ENCODE measurements at regions not wholly inside any gene's neighbourhood (a gene's known extent, or its start where the extent isn't known, plus 50 kb on each side); places are given as distances from the start of the nearest gene placed in this dataset.

DNA sequence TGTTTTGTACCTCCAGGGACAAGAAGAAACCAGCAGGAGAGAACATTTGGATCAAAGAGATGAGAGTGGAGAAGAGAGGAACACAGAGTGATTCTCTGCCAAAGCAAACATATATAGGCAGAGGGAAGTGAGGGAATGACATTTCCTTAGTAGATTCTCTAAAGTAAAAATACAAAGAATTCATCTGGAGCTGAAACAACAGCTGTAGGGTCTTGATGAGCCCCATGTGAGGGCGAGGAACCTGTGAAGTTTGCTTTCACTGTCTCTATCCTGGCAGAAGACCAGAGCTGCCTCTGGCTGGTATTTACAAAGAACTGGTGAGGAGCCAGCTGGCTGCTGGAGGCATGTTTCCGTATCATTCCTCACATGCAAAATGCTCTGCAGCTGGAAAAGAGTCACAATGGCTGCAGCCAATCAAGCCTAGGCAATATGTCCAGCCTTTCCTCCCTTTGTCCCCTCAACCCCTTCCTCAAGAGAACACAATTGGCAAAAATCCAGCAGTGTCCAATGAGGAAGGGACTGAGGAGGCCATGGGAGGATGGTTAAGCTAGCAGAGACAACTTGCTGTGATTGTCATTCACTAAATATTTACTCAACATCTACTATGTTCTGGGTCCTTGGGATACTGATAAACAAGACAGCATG, 122.5 kb downstream of the PHLDA1 start:
- FAIRE-seq (no peak), DNase-seq (ENCODE audit: insufficient read length, low spot score) (no peak)

DNA sequence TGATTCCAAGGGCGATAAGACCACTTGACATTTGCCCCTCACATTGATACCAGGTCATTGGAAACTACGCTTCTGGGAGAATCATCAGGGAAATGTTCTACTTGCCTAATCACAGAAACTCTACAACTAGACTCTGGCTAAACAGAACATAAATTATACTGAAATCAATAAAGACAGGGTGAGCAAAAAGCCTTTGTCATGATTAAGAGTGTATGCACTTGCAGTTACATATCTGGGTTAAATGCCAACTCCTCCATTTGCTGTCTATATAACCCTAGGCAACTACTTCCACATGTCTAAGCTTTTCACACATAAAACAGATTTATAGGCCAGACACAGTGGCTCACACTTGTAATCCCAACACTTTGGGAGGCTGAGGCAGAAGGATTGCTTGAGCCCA, 125.7 kb downstream of the PHLDA1 start:
- FAIRE-seq (no peak), DNase-seq (ENCODE audit: insufficient read length, low spot score) (no peak)

DNA sequence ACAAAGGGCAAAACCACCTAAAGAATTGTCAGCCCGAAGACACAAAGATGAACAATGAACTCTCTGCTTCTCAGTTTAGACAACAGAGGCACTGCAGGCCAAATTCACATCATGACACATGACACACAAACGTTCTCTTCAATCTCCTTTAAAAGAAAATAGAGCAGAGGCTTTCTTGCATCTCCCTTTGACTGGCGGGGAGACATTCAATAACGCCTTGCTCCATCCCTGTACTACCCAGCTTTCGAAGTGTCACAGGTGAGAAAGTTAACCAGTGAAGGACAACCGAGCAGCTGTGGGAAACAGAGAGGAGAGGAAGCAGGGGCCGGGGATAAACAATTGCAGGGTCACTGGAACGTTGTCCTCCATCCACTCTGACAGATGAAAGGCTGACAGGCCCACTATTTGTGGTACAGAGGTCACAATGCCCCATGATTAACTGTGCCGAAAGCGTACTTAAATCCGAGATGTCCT, 130.8 kb downstream of the PHLDA1 start:
- FAIRE-seq (no peak), DNase-seq (ENCODE audit: insufficient read length, low spot score) (no peak)

DNA sequence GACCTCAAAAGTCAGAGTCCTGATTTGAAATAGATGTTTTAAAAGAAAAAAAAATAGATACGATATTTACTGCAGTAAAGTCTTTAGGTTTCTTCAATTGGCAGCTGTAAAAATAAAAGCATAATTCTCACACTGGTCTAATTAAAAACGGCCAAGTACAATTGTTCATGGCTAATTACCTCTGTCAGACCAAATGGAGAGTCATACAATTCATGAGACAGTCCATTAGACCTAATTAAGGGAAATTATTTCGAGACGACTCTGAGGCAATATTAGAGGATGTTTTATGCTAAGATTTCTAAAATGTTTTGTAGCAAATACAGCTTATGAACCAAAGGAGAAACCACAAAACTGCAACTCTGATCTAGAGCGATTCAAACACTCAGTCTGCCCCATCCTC, 131.3 kb downstream of the PHLDA1 start:
- FAIRE-seq (no peak), DNase-seq (ENCODE audit: insufficient read length, low spot score) (no peak)

DNA sequence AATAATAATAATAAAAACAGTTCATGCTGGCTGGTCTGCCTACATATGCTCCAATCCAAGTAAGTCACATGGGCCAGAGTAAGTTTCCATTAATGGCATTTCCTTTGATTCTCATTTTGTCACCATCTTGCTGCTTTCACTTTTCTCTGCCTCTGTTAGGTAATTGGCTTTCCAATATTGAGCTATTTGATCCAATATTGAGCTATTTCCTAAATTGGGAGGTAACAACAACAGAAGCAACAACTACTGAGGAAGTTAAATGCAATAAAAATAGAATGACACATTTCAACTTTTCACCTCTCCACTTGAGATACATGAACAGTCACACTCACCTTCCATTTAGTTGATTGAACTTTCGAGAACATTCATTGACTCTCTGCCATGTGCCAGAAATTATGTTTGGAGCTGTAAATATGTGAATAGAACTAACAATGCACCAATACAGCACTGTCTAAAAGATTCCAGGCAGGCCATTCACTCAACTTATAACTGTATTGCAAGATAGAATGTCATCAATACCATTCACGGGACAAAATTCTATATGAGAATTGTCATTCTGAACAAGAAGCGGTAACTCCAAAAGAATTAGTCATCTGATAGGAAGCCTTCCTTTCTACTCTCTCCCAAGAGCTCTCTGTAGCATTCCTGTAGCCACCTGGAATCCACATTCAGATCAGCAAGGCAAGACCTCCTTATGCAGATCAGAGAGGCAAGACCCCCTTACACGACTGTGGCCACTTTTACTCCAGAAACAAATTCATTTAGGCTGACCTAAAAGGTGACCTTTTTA, 136.4 kb downstream of the PHLDA1 start:
- DNase-seq (ENCODE audit: insufficient read length, low spot score): no peak
- FAIRE-seq: no peak

DNA sequence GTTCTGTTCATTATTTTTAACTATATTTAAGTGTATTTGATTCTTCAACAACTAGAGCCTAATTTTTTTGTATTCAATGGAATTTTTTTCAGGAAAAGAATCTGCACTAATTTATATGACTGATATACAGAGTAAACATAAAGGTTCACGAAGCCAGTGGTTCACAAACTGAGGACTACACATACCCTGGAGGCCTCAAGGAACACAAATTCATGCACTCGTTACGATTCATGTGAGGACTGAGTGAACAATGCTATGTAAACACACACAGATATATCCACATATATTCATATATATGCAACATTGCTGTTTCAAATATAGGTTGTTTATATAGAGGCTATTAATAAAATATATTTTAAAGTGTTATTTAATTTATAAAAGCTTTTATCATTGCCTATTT, 137.8 kb downstream of the PHLDA1 start:
- FAIRE-seq (no peak), DNase-seq (ENCODE audit: insufficient read length, low spot score) (no peak)

DNA sequence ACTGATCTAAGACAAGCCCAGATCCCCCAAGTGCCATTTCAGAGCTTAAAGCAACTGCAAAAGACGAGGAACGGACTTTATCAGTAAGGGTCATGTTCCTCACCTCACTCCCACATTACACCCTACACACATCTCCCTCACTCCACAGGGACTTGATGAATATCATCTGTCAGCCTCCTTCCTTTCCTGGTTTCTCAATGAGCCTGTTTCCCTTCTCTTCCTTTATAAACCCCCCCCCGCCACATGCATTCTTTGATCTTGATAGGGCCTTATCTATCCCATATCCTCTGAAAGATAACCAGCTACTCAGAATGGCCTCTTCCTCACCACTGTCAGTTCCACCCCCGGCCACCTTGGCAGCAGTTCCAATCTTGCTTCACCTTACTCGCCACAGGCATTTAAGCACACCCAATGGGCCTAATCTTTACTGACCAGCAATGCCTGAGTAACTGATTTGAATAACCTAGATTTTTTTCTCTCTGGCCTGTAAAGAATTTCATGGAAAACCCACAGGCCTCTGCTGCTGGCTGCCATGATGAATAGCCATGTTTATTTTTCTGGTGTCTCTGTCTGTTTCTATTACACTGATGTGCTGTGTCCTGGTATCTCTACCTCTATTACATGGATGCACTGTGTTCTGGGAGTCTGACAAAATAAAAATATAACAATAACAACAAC, 138.7 kb downstream of the PHLDA1 start:
- no peak for FAIRE-seq
- DNase-seq (ENCODE audit: insufficient read length, low spot score): no peak

DNA sequence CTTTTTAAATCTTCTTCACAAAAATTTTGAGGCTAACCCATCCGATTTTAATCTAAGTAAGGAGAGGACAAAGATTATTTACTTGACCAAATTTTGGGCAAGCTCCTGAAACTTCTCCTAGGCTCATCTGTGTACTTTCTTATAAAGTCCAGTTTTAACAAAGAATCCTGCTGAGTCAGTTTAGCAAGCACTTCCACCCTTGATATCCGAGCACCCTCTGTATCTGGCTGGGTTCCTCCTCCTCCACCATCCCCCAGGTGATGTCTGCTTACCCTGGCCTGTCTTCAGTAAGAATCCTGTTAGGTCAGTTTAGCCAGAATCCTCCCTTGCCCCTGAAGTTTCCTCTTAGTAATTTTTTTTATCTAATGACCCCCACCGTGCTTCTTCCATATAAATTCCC, 140.5 kb downstream of the PHLDA1 start:
- DNase-seq (ENCODE audit: insufficient read length, low spot score) (no peak), FAIRE-seq (no peak)

DNA sequence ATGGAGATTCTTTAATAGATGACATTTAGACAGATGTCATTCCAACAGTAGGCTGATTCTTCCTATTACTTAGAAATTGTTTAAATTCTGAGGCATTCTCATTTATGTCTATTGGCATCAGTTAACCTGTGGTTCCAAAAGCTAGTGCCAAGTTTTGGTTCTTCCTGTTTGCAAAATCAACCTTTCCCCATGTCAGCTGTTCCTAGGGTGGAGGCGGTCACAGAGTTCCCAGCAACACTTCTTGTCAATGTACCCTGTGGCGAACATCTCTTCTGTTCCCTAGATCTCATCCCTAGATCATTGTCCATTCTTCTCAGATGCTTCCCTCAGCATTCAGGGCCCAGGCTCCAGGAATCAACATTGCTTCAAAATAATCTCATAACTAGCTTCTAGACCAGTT, 140.9 kb downstream of the PHLDA1 start:
- FAIRE-seq: no peak
- no peak for DNase-seq (ENCODE audit: insufficient read length, low spot score)

DNA sequence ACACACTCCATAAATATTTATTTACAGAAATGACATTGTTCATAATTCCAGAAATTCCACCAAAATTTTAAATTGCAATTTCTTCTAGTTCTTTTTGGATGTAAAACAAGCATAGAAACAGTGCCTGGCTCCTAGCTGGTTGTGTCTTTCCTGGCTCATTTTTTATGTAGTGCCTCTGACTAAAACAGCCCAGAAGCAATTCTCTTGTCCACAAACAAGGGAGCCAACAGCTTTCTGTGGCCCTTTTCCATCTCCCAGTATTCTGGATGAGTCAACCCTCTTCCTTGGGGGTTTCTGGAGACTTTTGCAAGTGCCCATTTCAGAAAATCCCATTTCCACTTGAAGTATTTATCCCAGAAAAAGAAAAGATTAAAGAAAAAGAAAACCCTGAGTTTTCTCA, 141.4 kb downstream of the PHLDA1 start:
- no peak for DNase-seq (ENCODE audit: insufficient read length, low spot score)
- FAIRE-seq: no peak

DNA sequence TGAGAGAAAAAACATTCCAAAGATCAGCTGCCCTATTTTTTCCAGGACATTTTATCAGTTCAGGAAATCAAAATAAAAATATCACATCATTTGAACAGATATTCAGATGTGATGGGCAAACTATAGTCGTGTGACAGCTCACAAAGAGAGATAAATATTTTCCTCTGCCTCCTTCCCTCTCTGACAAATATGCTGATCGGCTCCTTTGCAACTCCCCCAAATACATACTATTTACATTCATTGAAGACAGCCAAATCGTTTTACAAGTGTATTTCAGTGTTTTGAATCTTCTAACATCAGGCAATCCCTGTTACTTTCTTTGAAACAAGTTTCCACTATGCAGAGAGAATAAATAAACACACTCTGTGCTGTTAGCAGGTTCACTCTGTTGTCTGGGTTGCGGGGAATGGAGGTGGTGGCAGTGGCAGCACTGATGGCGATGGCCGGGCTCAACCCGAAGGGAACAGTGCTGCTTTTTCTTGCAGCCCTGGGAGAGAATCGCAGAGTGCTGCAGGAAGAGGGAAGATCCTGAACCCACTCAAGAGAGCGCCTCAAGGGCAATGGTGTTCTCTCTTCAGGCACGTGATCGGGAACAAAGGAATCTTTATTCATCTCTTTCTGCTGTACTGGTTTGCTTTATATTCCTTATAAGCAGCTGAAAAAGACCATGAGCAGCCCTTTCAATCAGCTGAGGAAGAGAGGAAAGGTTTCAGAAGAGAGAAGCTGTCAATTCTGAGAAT, 142.5 kb downstream of the PHLDA1 start:
- DNase-seq (ENCODE audit: insufficient read length, low spot score) (no peak), FAIRE-seq (no peak)

DNA sequence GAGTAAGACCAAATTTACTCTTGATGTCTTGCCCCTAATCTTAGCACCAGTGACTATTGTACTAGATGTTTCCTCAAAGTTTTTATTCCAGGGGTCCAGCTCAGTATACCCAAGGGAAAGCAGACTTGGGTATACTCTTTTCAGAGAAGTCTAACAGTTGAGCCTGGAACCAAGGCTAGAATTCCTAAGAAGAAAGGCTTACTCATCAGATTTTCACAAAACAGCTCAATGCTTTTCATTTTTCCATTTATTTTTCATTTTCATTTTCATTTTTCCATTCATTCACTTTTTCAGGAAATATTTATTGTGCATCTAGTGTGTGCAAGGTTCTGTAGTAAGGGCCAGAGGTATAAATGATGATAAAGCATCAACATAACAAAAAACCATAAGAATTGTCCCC, 143.2 kb downstream of the PHLDA1 start:
- FAIRE-seq: no peak
- DNase-seq (ENCODE audit: insufficient read length, low spot score): no peak

DNA sequence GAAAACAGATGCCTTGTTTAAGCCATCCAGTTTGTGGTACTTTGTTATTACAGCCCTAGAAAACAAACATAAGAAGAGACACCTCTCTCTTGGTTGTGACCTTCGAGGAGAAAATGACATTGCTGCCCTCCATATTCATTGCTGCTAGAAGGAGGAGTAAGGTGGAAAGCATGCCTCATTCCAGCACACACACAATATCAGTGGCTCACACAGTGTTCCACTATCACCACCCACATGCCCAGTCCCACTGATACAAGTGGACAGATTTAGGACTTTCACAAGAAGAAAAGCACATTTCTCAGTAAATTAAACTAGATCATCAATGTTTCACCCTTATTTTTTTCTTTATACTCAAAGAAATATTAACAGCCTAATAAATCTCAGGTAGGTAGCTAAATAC, 143.6 kb downstream of the PHLDA1 start:
- DNase-seq (ENCODE audit: insufficient read length, low spot score): no peak
- FAIRE-seq: no peak

DNA sequence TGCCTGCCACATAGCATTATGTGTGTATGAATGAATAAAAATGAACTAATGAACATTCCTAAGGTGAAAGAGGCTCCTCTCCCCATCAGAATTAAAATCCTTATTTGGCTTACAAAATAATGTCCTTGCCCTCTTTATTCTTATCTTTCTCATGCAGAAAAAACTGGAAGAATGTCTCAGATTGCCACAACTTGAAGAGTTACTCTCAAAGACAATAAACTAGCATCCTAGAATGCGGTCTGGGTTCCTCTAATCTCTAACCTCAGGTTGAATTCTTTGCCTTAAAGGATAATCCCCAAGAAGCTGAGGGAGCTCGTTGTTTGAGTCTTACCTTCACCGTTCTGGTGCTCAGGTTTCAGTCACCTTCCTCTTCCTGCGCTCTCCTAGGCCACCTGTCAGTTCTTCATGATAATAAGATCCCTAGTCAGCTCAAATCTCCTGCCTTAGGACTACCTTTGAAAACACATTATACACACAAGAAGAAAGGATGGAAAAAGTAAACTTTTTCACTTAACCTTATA, 147.1 kb downstream of the PHLDA1 start:
- FAIRE-seq (no peak), DNase-seq (ENCODE audit: insufficient read length, low spot score) (no peak)

DNA sequence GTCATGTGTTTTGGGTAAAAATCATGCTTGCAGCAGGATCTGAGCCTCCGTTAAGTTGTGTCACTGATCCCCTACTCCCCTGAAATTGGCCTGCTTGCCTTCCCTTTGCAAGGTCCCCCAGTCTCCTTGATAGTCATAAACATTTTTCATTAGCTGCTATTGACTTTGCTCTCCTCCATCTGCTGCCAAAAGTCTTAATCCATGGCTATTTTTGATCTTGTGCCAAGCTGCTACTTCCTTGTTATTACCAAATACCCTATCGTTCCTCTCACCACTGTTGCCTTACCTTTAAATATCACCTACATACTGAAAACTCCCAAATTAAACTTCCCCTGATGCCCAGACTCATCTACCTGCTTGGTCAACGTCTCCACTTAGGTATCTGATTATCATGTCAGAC, 148.3 kb downstream of the PHLDA1 start:
- FAIRE-seq (no peak), DNase-seq (ENCODE audit: insufficient read length, low spot score) (no peak)

DNA sequence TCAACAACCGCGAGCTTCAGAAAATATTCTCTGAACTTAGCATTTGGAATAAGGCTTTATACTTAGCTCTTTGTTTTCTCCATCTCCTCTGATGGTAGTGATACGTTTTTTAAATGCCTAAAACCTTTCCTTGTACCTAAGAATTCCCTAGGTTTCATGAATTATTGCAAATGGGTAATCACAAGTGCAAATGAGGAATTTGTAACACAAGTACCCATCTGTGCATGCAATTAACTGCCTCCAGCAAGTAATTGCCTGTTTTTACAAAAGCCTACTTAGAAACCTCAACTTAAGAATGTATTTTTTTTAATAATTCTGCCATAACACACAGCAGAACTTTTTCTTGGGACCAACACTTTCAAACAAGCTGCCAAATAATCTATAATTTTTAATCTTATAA, 149.2 kb downstream of the PHLDA1 start:
- no peak for DNase-seq (ENCODE audit: insufficient read length, low spot score)
- FAIRE-seq: no peak

DNA sequence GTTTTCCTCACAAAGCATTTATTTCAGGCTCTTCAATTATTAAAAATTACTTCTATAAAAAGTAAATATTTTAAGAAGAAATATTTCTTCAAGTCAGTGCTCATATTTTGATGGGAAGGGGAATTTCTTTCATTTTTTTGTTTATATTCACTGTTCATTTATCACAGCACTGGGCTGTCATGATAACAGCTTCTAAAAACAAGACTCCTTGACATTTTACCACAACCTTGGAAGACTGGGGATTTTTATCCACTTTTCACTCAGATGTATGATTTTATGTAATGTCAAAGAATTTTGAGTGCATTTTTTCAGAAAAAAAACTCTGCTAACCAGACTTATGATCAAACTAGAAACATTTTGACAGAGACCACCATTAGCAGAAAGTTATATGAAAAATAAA, 149.7 kb downstream of the PHLDA1 start:
- FAIRE-seq (no peak), DNase-seq (ENCODE audit: insufficient read length, low spot score) (no peak)

DNA sequence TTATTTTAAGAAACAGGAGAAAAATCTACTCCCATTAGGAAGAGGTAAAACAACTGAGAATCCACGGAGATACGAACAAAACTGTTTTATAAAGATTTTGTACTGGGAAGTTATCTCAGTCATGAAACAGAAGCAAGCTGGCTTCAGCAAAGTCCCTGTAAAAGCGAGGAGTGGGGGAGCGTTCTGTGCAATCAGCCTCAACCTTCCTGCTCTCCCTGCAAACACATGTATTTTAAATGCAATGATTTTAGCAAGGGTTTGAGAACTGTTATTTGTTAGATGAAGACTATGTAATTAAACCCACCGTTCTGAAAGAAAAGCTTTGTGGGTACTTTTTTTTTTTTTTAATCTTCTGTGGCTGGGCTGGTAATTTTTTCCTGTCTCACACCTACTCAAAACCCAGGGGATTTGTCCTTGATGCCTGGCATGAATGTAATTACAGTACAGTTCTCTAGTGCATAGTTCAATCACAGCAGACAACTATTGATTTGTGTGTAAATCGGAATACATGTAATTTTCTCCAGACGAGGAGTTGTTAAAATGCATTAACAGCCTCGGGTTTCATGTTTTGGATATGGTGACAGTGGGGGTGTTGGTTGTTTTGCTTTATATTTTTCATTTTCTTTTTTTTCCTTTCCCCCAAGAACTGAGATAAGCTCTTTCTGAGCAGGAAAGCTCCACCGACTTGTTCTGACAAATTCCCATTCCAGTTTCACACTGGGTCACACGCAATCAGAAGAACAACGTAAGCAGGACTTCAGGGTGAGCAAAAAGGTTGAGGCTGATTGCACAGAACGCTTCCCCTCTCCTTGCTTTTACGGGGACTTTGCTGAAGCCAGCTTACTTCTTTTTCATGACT, 153.6 kb downstream of the PHLDA1 start:
- FAIRE-seq (no peak), DNase-seq (ENCODE audit: insufficient read length, low spot score) (no peak)

DNA sequence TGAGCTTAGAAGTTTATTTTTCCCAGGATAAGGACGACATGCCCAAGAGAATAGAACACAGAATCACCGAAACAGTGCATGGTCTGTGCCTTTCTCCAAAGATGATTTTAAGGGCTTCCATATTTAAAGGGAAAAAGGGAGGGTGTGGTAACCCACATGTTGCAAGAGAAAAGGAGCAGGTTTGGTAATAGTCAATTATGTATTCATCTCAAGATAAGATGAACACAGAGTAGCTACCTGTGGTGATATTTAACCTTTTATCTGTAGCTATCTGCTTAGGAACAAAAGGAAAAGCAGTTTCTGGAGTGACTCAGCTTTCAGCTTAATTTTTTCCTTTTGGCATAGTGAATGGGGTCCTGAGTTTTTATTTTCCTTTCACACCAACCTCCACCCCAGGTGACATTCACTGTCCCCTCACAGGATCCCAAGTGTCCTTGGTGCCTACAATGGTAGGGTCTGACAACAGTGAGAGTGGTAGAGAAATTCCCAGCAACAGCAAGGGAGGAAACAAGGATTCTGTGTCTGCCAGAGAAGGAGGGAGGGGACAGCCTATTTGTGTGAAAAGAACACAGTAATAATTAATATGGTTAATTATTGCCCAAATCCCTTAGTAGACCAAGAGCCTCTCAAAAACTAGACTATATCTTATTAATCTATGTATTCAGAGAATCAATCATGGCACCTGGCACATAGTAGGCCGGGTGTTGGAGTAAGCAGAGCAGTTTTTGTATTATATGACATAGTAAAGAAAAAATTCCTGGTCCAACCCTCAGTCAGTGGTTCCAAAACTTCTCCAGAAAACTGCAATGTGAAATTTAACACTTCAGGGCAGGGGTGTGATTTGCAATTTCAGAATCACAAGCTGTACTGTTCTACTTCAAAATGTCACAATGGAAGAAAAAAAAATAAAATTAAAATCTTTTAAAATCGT, 154.5 kb downstream of the PHLDA1 start:
- FAIRE-seq (no peak), DNase-seq (ENCODE audit: insufficient read length, low spot score) (no peak)

All from HTR-8/SVneo (cell line).